ENCODE measurements at regions not wholly inside any gene's neighbourhood (a gene's known extent, or its start where the extent isn't known, plus 50 kb on each side); places are given as distances from the start of the nearest gene placed in this dataset.

DNA sequence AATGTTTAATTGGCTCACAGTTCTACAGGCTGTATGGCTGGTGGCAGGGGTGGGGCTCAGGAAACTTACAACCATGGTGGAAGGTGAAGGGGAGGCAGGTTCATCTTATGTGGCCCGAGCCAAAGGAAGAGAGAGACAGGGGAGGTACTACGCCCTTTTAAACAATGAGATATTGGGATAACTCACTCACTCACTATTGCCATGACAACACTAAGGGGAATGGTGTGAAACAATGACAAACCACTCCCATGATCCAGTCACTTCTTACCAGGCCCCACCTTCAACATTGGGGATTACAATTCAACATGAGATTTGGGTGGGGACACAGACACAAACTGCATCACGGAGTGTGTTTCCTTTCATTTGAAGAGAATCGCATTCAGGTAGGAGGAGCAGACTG is 220.9 kb downstream of the GADD45G start:
- H3K27me3 Mint-ChIP-seq = peaks cover 23% of the 10 kb centered on the region
- peaks cover 13% of the 10 kb centered on the region for H3K9me3 Mint-ChIP-seq
- no peaks in the 10 kb centered on the region for H3K36me3 Mint-ChIP-seq (ENCODE audit: low read depth)
- peak overlapping the region; percentile 64 for H3K27ac Mint-ChIP-seq
- peaks cover 9% of the 10 kb centered on the region for H3K4me1 Mint-ChIP-seq (ENCODE audit: low read depth)
- intact Hi-C loops (cut with micrococcal nuclease) = no loop called here
- H3K4me3 Mint-ChIP-seq = no peak overlapping the region

DNA sequence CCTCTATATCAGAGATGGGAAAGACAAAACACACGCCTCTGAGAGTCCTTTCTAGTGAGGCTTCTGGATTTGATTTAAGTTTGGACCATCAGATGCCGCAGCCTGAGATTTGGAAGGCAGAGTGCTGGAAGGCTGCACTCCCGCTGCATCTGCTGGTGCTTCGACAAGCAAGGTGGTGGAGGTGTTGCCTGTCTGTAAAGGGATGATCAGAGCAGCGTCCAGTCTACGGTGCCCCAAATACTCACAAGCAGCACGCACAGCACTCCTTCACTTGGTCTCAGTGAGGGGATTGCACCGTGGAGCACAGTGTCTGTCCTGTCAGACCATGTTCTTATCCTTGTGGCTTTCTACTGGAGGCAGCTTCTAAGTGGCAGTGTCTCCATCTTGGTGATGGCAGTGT is 221.4 kb downstream of the GADD45G start:
- Mint-ChIP-seq H3K9me3 (peaks cover 14% of the 10 kb centered on the region), H3K4me1 (ENCODE audit: low read depth) (peaks cover 9% of the 10 kb centered on the region), H3K27ac (peak overlapping the region; percentile 64), H3K27me3 (peaks cover 20% of the 10 kb centered on the region), H3K36me3 (ENCODE audit: low read depth) (no peaks in the 10 kb centered on the region), H3K4me3 (no peak overlapping the region)
- intact Hi-C loops (cut with micrococcal nuclease) = no loop called here

DNA sequence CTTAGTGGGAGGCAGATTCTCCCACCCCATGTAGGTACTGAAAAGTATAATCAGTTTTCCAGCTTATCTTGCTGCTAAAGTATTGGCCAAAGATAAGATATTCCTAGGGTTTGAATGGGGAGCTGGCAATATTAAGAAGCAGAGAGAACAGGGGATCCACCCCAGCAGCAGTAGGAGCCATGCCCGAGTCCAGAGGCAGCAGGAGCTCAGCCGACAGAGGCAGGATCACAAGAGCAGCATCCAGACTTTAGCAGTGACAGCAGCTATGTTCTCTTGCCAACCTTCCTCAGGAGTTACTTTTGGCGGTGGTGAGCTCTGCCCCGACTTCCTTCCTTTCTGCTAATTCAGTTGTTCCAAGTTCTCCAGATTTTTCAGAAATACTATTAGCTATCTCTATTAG is 224.5 kb downstream of the GADD45G start:
- no peaks in the 10 kb centered on the region for H3K36me3 Mint-ChIP-seq (ENCODE audit: low read depth)
- peaks cover 15% of the 10 kb centered on the region for H3K4me1 Mint-ChIP-seq (ENCODE audit: low read depth)
- H3K27me3 Mint-ChIP-seq = peaks cover 11% of the 10 kb centered on the region
- H3K27ac Mint-ChIP-seq = no peak overlapping the region
- intact Hi-C loops (cut with micrococcal nuclease) = no loop called here
- H3K4me3 Mint-ChIP-seq = no peak overlapping the region
- peaks cover 23% of the 10 kb centered on the region for H3K9me3 Mint-ChIP-seq

DNA sequence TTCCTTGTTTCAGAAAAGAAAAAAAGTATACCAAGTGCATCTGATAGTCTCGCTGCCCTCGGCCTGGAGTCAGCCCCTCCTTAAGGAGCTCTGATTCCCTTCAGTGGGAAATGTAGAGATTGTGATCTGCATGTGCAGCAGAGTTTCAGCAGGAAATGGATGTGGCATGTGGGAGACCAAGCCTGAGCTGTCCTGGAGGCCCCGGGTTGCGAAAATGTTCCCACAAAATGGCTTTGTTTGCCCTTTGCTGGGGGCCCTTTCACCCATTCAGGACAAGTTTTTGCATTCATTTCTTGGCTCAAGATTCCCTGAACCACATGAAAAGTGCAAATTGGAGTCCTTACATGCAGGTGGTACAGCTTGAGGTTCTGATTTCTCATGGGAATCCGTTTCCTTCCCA is 230.9 kb downstream of the GADD45G start:
- H3K9me3 Mint-ChIP-seq = peaks cover 10% of the 10 kb centered on the region
- H3K27me3 Mint-ChIP-seq = peaks cover 18% of the 10 kb centered on the region
- peaks cover 30% of the 10 kb centered on the region for H3K4me1 Mint-ChIP-seq (ENCODE audit: low read depth)
- intact Hi-C loops (cut with micrococcal nuclease) = no loop called here
- H3K27ac Mint-ChIP-seq = no peak overlapping the region
- H3K36me3 Mint-ChIP-seq (ENCODE audit: low read depth) = no peaks in the 10 kb centered on the region
- no peak overlapping the region for H3K4me3 Mint-ChIP-seq

DNA sequence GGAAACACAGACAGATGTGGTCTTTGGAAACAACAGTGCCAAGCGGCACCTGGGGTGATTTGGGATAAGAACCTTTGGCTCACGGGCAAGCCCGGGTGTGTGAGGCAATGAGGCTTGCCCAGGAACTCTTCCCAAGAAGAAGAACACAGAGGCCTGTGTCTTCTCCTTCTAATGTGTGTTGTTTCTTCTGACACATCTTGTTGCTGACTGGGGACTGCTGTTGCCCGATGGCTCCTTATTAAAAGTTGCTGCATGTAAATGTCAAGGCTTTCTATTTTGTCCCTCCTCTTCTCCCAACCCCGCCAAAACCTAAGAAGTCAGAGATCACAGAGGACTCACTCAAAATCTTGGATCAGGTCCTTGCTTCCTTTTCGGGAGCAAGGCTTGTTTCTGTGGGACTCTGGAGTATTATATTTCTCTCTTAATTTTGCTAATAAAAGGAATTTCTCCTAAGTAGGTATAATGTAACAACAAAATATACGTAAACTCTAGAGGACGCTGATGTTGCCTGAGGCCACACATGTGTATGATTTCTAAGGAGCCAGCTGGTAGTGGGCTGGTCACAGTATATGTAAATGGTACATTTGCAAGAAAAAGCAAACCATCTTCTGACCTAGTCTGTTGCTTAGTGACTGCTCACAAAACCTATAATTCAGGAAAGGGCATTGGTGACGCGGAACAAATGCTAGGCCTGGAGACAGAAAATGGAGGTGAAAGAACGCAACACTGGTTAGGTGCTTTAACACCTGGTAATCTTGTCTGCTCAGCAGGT is 232.5 kb downstream of the GADD45G start:
- peak overlapping the region; percentile 33 for H3K27ac Mint-ChIP-seq
- H3K27me3 Mint-ChIP-seq = peaks cover 29% of the 10 kb centered on the region
- H3K4me3 Mint-ChIP-seq = no peak overlapping the region
- H3K4me1 Mint-ChIP-seq (ENCODE audit: low read depth) = peaks cover 45% of the 10 kb centered on the region
- intact Hi-C loops (cut with micrococcal nuclease) = no loop called here
- H3K36me3 Mint-ChIP-seq (ENCODE audit: low read depth) = no peaks in the 10 kb centered on the region
- H3K9me3 Mint-ChIP-seq = peaks cover 9% of the 10 kb centered on the region

DNA sequence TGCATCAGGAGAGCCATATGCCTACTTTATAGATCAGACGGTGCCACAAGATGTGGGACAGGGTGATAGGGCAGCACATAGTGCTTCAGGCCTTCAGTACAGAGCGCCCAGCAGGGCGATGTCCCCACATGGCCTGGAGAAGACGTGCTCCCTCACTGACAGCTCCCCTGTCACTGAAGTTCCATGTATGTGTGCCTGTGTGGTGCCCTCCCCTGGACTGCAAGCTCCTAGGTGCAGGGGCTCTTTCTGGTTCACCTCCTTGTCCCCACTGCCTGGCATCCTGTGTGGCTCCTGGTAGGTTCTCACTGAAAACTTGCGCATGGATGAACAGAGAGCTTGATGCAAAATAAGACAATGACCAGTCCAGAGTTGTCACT is 233.1 kb downstream of the GADD45G start:
- Mint-ChIP-seq H3K4me3 (no peak overlapping the region), H3K4me1 (ENCODE audit: low read depth) (peaks cover 51% of the 10 kb centered on the region), H3K27me3 (peaks cover 29% of the 10 kb centered on the region), H3K36me3 (ENCODE audit: low read depth) (no peaks in the 10 kb centered on the region), H3K9me3 (peaks cover 8% of the 10 kb centered on the region), H3K27ac (no peak overlapping the region)
- intact Hi-C loops (cut with micrococcal nuclease) = no loop called here

DNA sequence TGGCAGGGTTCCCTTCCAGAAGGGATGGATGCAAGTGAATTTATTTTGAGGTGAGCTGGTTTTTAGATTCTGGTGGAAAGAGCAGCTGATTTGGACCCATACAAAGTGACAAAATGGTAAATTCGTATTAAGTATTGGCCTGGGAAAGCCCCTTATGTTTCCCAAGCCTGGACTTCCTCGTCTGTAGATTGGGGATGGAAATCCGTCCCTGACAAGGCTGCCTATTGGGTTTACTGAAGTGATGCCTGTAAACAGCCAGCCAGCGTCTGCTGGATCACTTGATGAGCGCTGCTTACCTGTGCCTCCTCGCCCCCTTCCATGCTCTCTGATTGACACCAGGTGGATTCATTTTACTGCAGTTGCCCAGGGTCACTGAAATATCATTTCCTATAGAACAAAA is 233.8 kb downstream of the GADD45G start:
- intact Hi-C loops (cut with micrococcal nuclease) = no loop called here
- H3K36me3 Mint-ChIP-seq (ENCODE audit: low read depth) = no peaks in the 10 kb centered on the region
- peaks cover 1% of the 10 kb centered on the region for H3K9me3 Mint-ChIP-seq
- no peak overlapping the region for H3K4me3 Mint-ChIP-seq
- H3K27me3 Mint-ChIP-seq = peaks cover 27% of the 10 kb centered on the region
- H3K4me1 Mint-ChIP-seq (ENCODE audit: low read depth) = peaks cover 51% of the 10 kb centered on the region
- no peak overlapping the region for H3K27ac Mint-ChIP-seq

DNA sequence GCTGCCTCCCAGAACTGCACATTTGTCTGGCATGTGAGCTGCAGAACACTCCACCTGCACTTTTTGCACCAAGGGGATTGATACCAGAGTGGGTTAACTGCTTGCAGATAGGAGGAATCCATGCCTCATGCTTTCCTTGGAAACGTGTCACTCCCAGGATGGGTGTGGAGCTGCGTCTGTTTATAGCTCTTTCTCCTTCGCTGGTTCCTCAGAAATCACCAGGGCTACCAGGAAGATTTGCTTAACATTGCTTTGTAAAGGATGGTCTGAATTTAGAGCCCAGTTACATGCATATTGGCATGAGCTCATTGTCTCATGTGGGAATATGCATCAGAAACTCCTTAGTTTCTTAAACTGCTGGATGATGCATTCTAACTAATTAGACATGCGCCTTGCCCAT is 234.6 kb downstream of the GADD45G start:
- Mint-ChIP-seq H3K36me3 (ENCODE audit: low read depth) (no peaks in the 10 kb centered on the region), H3K27me3 (peaks cover 29% of the 10 kb centered on the region), H3K4me1 (ENCODE audit: low read depth) (peaks cover 54% of the 10 kb centered on the region), H3K27ac (peak overlapping the region; percentile 62), H3K4me3 (no peak overlapping the region), H3K9me3 (no peaks in the 10 kb centered on the region)
- intact Hi-C loops (cut with micrococcal nuclease) = no loop called here

DNA sequence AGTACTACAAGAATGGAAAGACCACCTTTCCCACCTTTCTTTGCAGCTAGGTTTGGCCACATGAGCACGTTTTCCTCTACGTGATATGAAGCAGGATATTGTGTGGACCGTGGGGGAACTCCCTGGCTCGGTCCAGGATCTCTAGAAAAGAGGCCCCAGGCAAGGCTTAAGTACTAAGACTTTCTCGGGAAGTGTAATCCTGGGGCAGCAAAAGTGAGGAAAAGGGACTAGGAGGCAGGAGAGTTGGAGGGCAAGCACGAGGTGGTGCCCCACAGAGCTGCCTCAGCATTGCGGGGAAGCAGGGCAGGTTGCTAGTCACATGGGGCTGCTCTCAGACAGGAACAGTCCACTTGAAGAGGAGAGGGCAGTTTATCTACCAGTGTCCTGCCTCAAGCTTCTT is 235.1 kb downstream of the GADD45G start:
- Mint-ChIP-seq H3K36me3 (ENCODE audit: low read depth) (no peaks in the 10 kb centered on the region), H3K4me3 (no peak overlapping the region), H3K27ac (peak overlapping the region; percentile 62), H3K9me3 (no peaks in the 10 kb centered on the region), H3K4me1 (ENCODE audit: low read depth) (peaks cover 54% of the 10 kb centered on the region), H3K27me3 (peaks cover 29% of the 10 kb centered on the region)
- intact Hi-C loops (cut with micrococcal nuclease) = no loop called here

DNA sequence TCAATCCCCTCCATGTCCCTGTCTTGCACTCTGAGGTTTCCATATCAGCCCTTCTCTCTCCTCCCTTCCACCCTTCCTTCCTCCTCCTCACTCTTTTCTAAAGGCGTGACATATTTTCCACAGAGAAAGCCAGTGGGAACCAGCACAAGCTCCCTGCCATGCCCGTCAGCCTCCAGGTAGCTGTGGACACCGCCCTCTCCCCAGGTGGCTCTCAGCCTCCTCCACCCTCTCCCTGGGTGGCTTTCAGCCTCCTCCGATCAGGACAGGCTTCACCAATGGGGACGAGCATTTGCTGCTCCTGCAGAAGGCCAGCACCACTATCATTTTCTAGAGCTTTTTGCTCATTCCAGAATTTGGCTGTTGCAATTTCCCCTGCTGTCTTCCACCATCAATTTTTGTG is 236.6 kb downstream of the GADD45G start:
- Mint-ChIP-seq H3K4me1 (ENCODE audit: low read depth) (peaks cover 59% of the 10 kb centered on the region), H3K27me3 (peaks cover 29% of the 10 kb centered on the region), H3K4me3 (no peak overlapping the region), H3K9me3 (no peaks in the 10 kb centered on the region), H3K36me3 (ENCODE audit: low read depth) (no peaks in the 10 kb centered on the region), H3K27ac (peak overlapping the region; percentile 73)
- intact Hi-C loops (cut with micrococcal nuclease) = no loop called here

DNA sequence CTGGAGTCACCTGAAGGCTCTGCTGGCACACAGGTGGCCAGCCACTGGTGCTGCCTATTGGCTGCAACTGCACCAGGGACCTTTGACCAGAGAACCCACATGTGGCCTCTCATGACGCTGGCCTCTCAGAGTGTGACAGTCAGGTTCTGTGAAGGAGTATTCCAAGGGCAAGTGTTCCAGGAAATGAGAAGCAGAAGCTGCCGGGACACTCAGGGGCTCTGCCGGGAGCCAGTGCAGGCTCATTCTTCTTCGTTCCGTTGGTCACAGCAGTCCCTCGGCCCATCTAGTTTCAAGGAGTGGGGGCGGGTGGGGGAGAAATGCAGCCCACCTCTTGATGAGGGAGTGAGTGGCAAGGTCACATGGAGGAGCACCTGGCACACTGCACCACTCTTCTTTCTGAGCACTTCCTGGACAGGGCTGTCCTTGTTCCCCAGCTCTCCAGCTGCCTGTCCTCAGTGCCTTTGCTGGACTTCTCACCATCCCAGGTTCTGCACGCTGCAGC is 237.5 kb downstream of the GADD45G start:
- peak overlapping the region; percentile 73 for H3K27ac Mint-ChIP-seq
- intact Hi-C loops (cut with micrococcal nuclease) = no loop called here
- H3K4me3 Mint-ChIP-seq = peak overlapping the region; percentile 17
- no peaks in the 10 kb centered on the region for H3K36me3 Mint-ChIP-seq (ENCODE audit: low read depth)
- peaks cover 26% of the 10 kb centered on the region for H3K27me3 Mint-ChIP-seq
- H3K4me1 Mint-ChIP-seq (ENCODE audit: low read depth) = peaks cover 59% of the 10 kb centered on the region
- no peaks in the 10 kb centered on the region for H3K9me3 Mint-ChIP-seq

DNA sequence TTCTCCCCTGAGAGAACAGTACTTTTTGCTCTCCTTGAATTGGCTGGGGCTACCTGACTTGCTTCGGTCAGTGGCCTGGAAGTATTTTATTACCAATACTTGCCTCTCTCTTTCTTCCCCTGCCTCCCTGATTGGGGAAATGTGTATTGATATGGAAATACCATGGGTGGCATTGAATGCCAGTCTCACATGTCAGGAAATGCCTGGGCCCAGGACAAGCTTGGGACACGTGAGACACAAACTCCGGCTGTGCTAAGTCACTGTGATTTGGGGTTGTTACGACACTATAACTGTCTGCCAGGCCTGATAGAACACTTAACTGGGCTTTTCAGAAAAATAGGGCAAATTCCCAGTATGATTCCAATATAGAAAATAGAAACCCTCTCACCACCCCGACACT is 238.3 kb downstream of the GADD45G start:
- peaks cover 26% of the 10 kb centered on the region for H3K27me3 Mint-ChIP-seq
- no peak overlapping the region for H3K4me3 Mint-ChIP-seq
- peaks cover 59% of the 10 kb centered on the region for H3K4me1 Mint-ChIP-seq (ENCODE audit: low read depth)
- no peaks in the 10 kb centered on the region for H3K36me3 Mint-ChIP-seq (ENCODE audit: low read depth)
- H3K27ac Mint-ChIP-seq = peak overlapping the region; percentile 73
- intact Hi-C loops (cut with micrococcal nuclease) = no loop called here
- H3K9me3 Mint-ChIP-seq = no peaks in the 10 kb centered on the region

DNA sequence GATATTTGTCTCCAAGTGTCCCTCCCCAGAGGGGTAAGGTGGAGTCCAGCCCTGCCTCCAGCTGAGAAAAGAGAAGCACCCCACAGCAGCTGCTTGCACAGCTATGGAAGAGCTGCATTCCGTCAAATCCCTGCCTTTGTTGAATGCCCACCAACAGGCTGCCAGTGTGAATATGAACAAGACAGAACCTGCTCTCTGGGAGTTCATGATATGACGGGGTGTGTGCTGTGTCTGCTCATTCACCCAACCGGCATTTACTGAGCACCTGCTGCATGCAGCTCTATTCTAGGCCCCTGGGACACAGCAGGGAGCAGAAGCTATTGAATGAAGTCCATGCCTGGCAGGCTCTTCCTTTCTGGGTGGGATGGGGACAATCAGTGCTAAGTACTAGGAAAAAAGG is 238.8 kb downstream of the GADD45G start:
- peaks cover 55% of the 10 kb centered on the region for H3K4me1 Mint-ChIP-seq (ENCODE audit: low read depth)
- no peaks in the 10 kb centered on the region for H3K9me3 Mint-ChIP-seq
- H3K27ac Mint-ChIP-seq = peak overlapping the region; percentile 73
- H3K36me3 Mint-ChIP-seq (ENCODE audit: low read depth) = no peaks in the 10 kb centered on the region
- intact Hi-C loops (cut with micrococcal nuclease) = no loop called here
- peaks cover 26% of the 10 kb centered on the region for H3K27me3 Mint-ChIP-seq
- H3K4me3 Mint-ChIP-seq = no peak overlapping the region

DNA sequence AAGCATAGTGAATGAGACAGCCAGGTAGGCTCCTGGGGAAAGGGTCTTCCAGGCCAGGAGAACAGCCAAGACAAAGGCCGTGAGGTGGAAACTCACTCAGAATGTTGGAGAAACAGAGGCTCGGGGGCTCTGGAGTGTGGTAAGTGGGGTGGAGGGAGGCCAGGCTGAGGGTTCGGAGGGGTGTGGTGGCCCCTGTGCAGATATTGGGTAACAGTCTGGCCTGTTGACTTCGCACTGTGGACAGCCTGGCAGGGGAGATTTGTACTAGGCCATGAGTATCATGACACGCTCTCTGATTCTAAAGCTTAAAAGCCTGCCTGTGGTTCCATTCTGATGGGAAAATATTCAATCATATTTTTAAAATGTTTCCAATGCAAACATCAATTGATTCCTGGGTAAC is 239.3 kb downstream of the GADD45G start:
- peaks cover 50% of the 10 kb centered on the region for H3K4me1 Mint-ChIP-seq (ENCODE audit: low read depth)
- intact Hi-C loops (cut with micrococcal nuclease) = no loop called here
- H3K36me3 Mint-ChIP-seq (ENCODE audit: low read depth) = no peaks in the 10 kb centered on the region
- peak overlapping the region; percentile 73 for H3K27ac Mint-ChIP-seq
- no peak overlapping the region for H3K4me3 Mint-ChIP-seq
- peaks cover 24% of the 10 kb centered on the region for H3K27me3 Mint-ChIP-seq
- H3K9me3 Mint-ChIP-seq = no peaks in the 10 kb centered on the region

DNA sequence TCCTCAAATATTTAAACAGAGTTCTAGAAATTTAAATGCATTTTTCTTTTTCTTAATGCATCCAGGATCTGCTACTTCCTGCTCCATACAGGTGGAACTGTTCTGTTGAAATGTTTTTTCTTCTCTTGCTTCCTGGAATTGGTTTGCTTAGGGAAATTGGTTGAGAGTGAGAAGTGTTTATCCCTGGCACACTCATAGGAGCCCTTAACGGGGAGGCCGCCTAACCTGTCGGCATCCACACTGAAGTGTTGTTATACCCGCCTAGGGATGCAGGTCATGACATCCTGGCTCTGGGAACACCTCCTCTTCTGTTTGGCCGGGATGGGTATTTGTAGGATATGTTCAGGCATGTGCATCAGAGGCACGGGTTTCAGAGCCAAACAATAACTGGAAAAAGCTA is 239.7 kb downstream of the GADD45G start:
- Mint-ChIP-seq H3K9me3 (no peaks in the 10 kb centered on the region), H3K4me3 (no peak overlapping the region), H3K4me1 (ENCODE audit: low read depth) (peaks cover 45% of the 10 kb centered on the region), H3K27ac (no peak overlapping the region), H3K36me3 (ENCODE audit: low read depth) (no peaks in the 10 kb centered on the region), H3K27me3 (peaks cover 24% of the 10 kb centered on the region)
- intact Hi-C loops (cut with micrococcal nuclease) = no loop called here

Data from dendritic cell treated with granulocyte-macrophage colony-stimulating factor and Interleukin-4, amounts not matched to agents 40 ng/mL and 50 ng/mL, for 4 days (primary cell).